MCF 10A (cell line): ENCODE measurements at regions not wholly inside any gene's neighbourhood (a gene's known extent, or its start where the extent isn't known, plus 50 kb on each side); places are given as distances from the start of the nearest gene placed in this dataset.

ENCODE experiments used
- BruUV-seq: library from RNA; stranded (reverse); fragments of 400-500 nt; replicated peaks from 2 replicates; lab custom pipeline; 2021; lab: Mats Ljungman, UMichigan
- CTCF ChIA-PET: fragments of 300-600 bp; sonication (Branson Sonifier 250); formaldehyde crosslinking; extraction: SDS; loops from one replicate; lab custom pipeline; 2021; ENCODE audit warnings: antibody characterized with exemption, inconsistent platforms; lab: Yijun Ruan, JAX
- POLR2A ChIA-PET: fragments of 300-600, 350-650 bp; sonication (Branson Sonifier 250); formaldehyde crosslinking; extraction: SDS; loops from one replicate; lab custom pipeline; 2020; ENCODE audit warnings: antibody characterized with exemption, inconsistent platforms; lab: Yijun Ruan, JAX
- DNase-seq: peaks from one replicate; pipeline ENCODE4 v3.0.0-alpha.2; 2018; ENCODE audit not compliant: unreplicated experiment
- H3K27ac Mint-ChIP-seq: one replicate; pipeline ENCODE4 v1.8.0; 2022; ENCODE audit warnings: mild to moderate bottlenecking, low read depth, mixed read lengths; ENCODE audit not compliant: unreplicated experiment
- H3K27me3 Mint-ChIP-seq: one replicate; pipeline ENCODE4 v1.8.0; 2022; ENCODE audit warnings: mixed read lengths; ENCODE audit not compliant: insufficient read depth, unreplicated experiment
- H3K36me3 Mint-ChIP-seq: one replicate; pipeline ENCODE4 v1.8.0; 2022; ENCODE audit warnings: mild to moderate bottlenecking, moderate library complexity, mixed read lengths; ENCODE audit not compliant: insufficient read depth, unreplicated experiment
- H3K4me1 Mint-ChIP-seq: one replicate; pipeline ENCODE4 v1.8.0; 2022; ENCODE audit warnings: mixed read lengths; ENCODE audit not compliant: insufficient read depth, unreplicated experiment
- H3K4me3 Mint-ChIP-seq: one replicate; pipeline ENCODE4 v1.8.0; 2022; ENCODE audit warnings: mild to moderate bottlenecking, moderate library complexity, mixed read lengths; ENCODE audit not compliant: unreplicated experiment
- H3K9me3 Mint-ChIP-seq: one replicate; pipeline ENCODE4 v1.8.0; 2022; ENCODE audit warnings: mixed read lengths; ENCODE audit not compliant: unreplicated experiment
- CTCF ChIP-seq: fragments of 200-600 bp; IDR thresholded peaks from one replicate; pipeline ENCODE4 v1.8.0; 2022; ENCODE audit warnings: antibody characterized with exemption, mild to moderate bottlenecking; ENCODE audit not compliant: unreplicated experiment
- intact Hi-C: fragments of 100-400 bp; cut with micrococcal nuclease; formaldehyde crosslinking; loops from 2 replicates; pipeline ENCODE4 v1.14.1; 2022

- Mint-ChIP-seq H3K27me3 (peaks cover 89% of the 10 kb centered on the region), H3K9me3 (no peaks in the 10 kb centered on the region), H3K36me3 (no peaks in the 10 kb centered on the region), H3K4me1 (no peaks in the 10 kb centered on the region), H3K4me3 (no peak overlapping the region), H3K27ac (no peak overlapping the region)
- ChIA-PET POLR2A (no interaction called here), CTCF (no interaction called here)
- no peak for TF ChIP-seq CTCF
- intact Hi-C loops, result no loop called here
- no peak for DNase-seq
- no TSS peak for BruUV-seq
These were observed 127.0 kb downstream of the RBFOX3 start for GRCh38 chr17:79483842-79484241.

GRCh38 chr17:79482727-79483521 lies 127.9 kb downstream of the RBFOX3 start:
- ChIA-PET CTCF (no interaction called here), POLR2A (no interaction called here)
- intact Hi-C loops, result no loop called here
- DNase-seq, result no peak
- Mint-ChIP-seq H3K36me3 (no peaks in the 10 kb centered on the region), H3K4me3 (no peak overlapping the region), H3K27me3 (peaks cover 98% of the 10 kb centered on the region), H3K27ac (no peak overlapping the region), H3K9me3 (no peaks in the 10 kb centered on the region), H3K4me1 (no peaks in the 10 kb centered on the region)
- TF ChIP-seq CTCF, result no peak
- no TSS peak for BruUV-seq

GRCh38 chr17:79479876-79480275 lies 131.0 kb downstream of the RBFOX3 start:
- Mint-ChIP-seq H3K27ac (no peak overlapping the region), H3K4me3 (no peak overlapping the region), H3K27me3 (peaks cover 99% of the 10 kb centered on the region), H3K36me3 (peaks cover 5% of the 10 kb centered on the region), H3K4me1 (no peaks in the 10 kb centered on the region), H3K9me3 (no peaks in the 10 kb centered on the region)
- ChIA-PET POLR2A (no interaction called here), CTCF (no interaction called here)
- TF ChIP-seq CTCF, result no peak
- BruUV-seq, result no TSS peak
- intact Hi-C loops, result no loop called here
- no peak for DNase-seq

- POLR2A ChIA-PET, result no interaction called here
- no peak overlapping the region for H3K27ac Mint-ChIP-seq
- peaks cover 1% of the 10 kb centered on the region for H3K4me1 Mint-ChIP-seq
- peaks cover 5% of the 10 kb centered on the region for H3K36me3 Mint-ChIP-seq
- CTCF ChIA-PET, result no interaction called here
- H3K27me3 Mint-ChIP-seq, result peaks cover 99% of the 10 kb centered on the region
- intact Hi-C loops, result no loop called here
- no peak overlapping the region for H3K4me3 Mint-ChIP-seq
- TF ChIP-seq CTCF, result no peak
- no TSS peak for BruUV-seq
- no peak for DNase-seq
- H3K9me3 Mint-ChIP-seq, result no peaks in the 10 kb centered on the region
These were observed 132.0 kb downstream of the RBFOX3 start for GRCh38 chr17:79478841-79479240.
